IPS-11a (cell line): ENCODE measurements at regions not wholly inside any gene's neighbourhood (a gene's known extent, or its start where the extent isn't known, plus 50 kb on each side); places are given as distances from the start of the nearest gene placed in this dataset.
"Not testable (repeated sequence)": the region's sequence is repeated elsewhere in the genome, so short reads cannot be mapped to it uniquely, and the experiment has no call there.

Experiments
- H3K4me3 ChIP-seq: one replicate; pipeline ENCODE4 v1.5.1; 2013; ENCODE audit warnings: low read depth, low read length, control low read depth

GRCh38 chr15:95044745-95045417, 813.5 kb downstream of the MCTP2 start:
- H3K4me3 ChIP-seq: no peak overlapping the region

- no peak overlapping the region for H3K4me3 ChIP-seq
These were observed 820.5 kb downstream of the MCTP2 start for GRCh38 chr15:95051861-95052260.

- H3K4me3 ChIP-seq: no peak overlapping the region
These were observed 828.1 kb downstream of the MCTP2 start for GRCh38 chr15:95059346-95059905.

GRCh38 chr15:95068701-95069521, 837.5 kb downstream of the MCTP2 start:
- no peak overlapping the region for H3K4me3 ChIP-seq

- H3K4me3 ChIP-seq: no peak overlapping the region
These were observed 844.7 kb downstream of the MCTP2 start for GRCh38 chr15:95075792-95076677.

GRCh38 chr15:95076678-95076990, 845.3 kb downstream of the MCTP2 start:
- no peak overlapping the region for H3K4me3 ChIP-seq

- no peak overlapping the region for H3K4me3 ChIP-seq
These were observed 846.6 kb downstream of the MCTP2 start for GRCh38 chr15:95078003-95078402.

- H3K4me3 ChIP-seq: not testable (repeated sequence)
These were observed 848.9 kb downstream of the MCTP2 start for GRCh38 chr15:95080228-95080627.

- no peak overlapping the region for H3K4me3 ChIP-seq
These were observed 853.7 kb downstream of the MCTP2 start for GRCh38 chr15:95085056-95085455.

- no peak overlapping the region for H3K4me3 ChIP-seq
These were observed 855.3 kb downstream of the MCTP2 start for GRCh38 chr15:95086531-95087252.

GRCh38 chr15:95087253-95087609, 855.9 kb downstream of the MCTP2 start:
- no peak overlapping the region for H3K4me3 ChIP-seq

- H3K4me3 ChIP-seq: no peak overlapping the region
These were observed 860.1 kb downstream of the MCTP2 start for GRCh38 chr15:95091444-95091843.

- H3K4me3 ChIP-seq: no peak overlapping the region
These were observed 863.9 kb downstream of the MCTP2 start for GRCh38 chr15:95095250-95095649.

GRCh38 chr15:95096651-95097050, 865.3 kb downstream of the MCTP2 start:
- no peak overlapping the region for H3K4me3 ChIP-seq

GRCh38 chr15:95097361-95097760, 866.0 kb downstream of the MCTP2 start:
- no peak overlapping the region for H3K4me3 ChIP-seq

- H3K4me3 ChIP-seq: no peak overlapping the region
These were observed 873.9 kb downstream of the MCTP2 start for GRCh38 chr15:95105229-95105628.

GRCh38 chr15:95106801-95107200, 875.4 kb downstream of the MCTP2 start:
- no peak overlapping the region for H3K4me3 ChIP-seq

GRCh38 chr15:95108673-95109072, 877.3 kb downstream of the MCTP2 start:
- no peak overlapping the region for H3K4me3 ChIP-seq

GRCh38 chr15:95111969-95112368, 880.6 kb downstream of the MCTP2 start:
- no peak overlapping the region for H3K4me3 ChIP-seq

GRCh38 chr15:95113041-95113440, 881.7 kb downstream of the MCTP2 start:
- no peak overlapping the region for H3K4me3 ChIP-seq
